Endothelial cell of umbilical vein (primary cell): ENCODE measurements at regions not wholly inside any gene's neighbourhood (a gene's known extent, or its start where the extent isn't known, plus 50 kb on each side); places are given as distances from the start of the nearest gene placed in this dataset.

Source experiments
- BruUV-seq: library from RNA; stranded (reverse); fragments of 400-500 nt; replicated peaks from 2 replicates; lab custom pipeline; 2021; lab: Mats Ljungman, UMichigan
- CTCF ChIA-PET: fragments of 300-600, 350-600 bp; sonication (Branson Sonifier 250); formaldehyde crosslinking; loops from one replicate; lab custom pipeline; 2021; ENCODE audit warnings: antibody characterized with exemption, inconsistent platforms; lab: Charles Lee
- POLR2A ChIA-PET: fragments of 300-600, 350-600 bp; sonication (Branson Sonifier 250); formaldehyde crosslinking; loops from one replicate; lab custom pipeline; 2021; ENCODE audit warnings: antibody characterized with exemption, inconsistent platforms; lab: Charles Lee
- DNase-seq: peaks from one replicate; pipeline ENCODE4 v3.0.0-alpha.2; 2011; ENCODE audit warnings: low read depth, low spot score
- FAIRE-seq: peaks from 2 replicates; lab custom pipeline; 2011; peaks lifted over from hg19 to GRCh38; lab: Jason Lieb, UNC
- H2AFZ ChIP-seq: 2 replicates; pipeline ENCODE4 v1.6.0; 2012; ENCODE audit warnings: low read depth, low read length, control low read depth, inconsistent platforms
- H3K27ac ChIP-seq: 2 replicates; pipeline ENCODE4 v1.5.1; 2011; ENCODE audit warnings: low read depth, mild to moderate bottlenecking, control low read depth, low read length, moderate library complexity; ENCODE audit not compliant: insufficient read depth
- H3K27me3 ChIP-seq, 2 experiments: 2 replicates each; pipeline versions ENCODE4 v1.6.0 to v1.6.1; 2011; ENCODE audit warnings: low read length in 2 of 2, mixed read lengths in 1 of 2; ENCODE audit not compliant: control insufficient read depth in 2 of 2, insufficient read depth in 2 of 2
- H3K36me3 ChIP-seq, 2 experiments: 2 replicates in 1 of 2; 3 replicates in 1 of 2; pipeline ENCODE4 v1.5.1; 2011; ENCODE audit warnings: low read length in 2 of 2, mild to moderate bottlenecking in 1 of 2, moderate library complexity in 1 of 2; ENCODE audit not compliant: control insufficient read depth in 2 of 2, insufficient read depth in 2 of 2; ENCODE audit errors: extremely low read depth in 1 of 2
- H3K4me1 ChIP-seq: 3 replicates; pipeline ENCODE4 v1.5.1; 2011; ENCODE audit warnings: mild to moderate bottlenecking, low read length; ENCODE audit not compliant: control insufficient read depth, insufficient read depth; ENCODE audit errors: extremely low read depth
- H3K4me2 ChIP-seq: 2 replicates; pipeline ENCODE4 v1.6.1; 2011; ENCODE audit warnings: low read length, control low read depth, mixed read lengths; ENCODE audit not compliant: insufficient read depth
- H3K4me3 ChIP-seq, 3 experiments: fragments of 200-600 bp in 1 of 3; sonication (generic), shearing (Covaris generic) in 1 of 3; replicated peaks in 1 of 3; 2 replicates each; pipeline ENCODE4 v1.5.1; 2011 to 2016; ENCODE audit warnings: control low read depth in 3 of 3, low read length in 3 of 3, mild to moderate bottlenecking in 2 of 3, inconsistent platforms in 1 of 3, low read depth in 1 of 3, moderate library complexity in 1 of 3; ENCODE audit not compliant: insufficient read depth in 1 of 3
- H3K79me2 ChIP-seq: 2 replicates; pipeline ENCODE4 v1.6.0; 2012; ENCODE audit warnings: low read length, inconsistent platforms; ENCODE audit not compliant: control insufficient read depth, insufficient read depth
- H3K9ac ChIP-seq: replicated peaks from 2 replicates; pipeline ENCODE3; 2011; ENCODE audit warnings: low read length, control low read depth; ENCODE audit not compliant: insufficient read depth; ENCODE audit errors: extremely low read depth
- H3K9me1 ChIP-seq: replicated peaks from 3 replicates; pipeline ENCODE4 v1.6.0; 2011; ENCODE audit warnings: mild to moderate bottlenecking, low read length; ENCODE audit not compliant: control insufficient read depth, insufficient read depth; ENCODE audit errors: extremely low read depth
- H3K9me3 ChIP-seq: replicated peaks from 2 replicates; pipeline ENCODE4 v1.5.1; 2012; ENCODE audit warnings: low read length, inconsistent platforms; ENCODE audit not compliant: control insufficient read depth, insufficient read depth
- H4K20me1 ChIP-seq: replicated peaks from 2 replicates; pipeline ENCODE3; 2011; ENCODE audit warnings: mild to moderate bottlenecking, low read length; ENCODE audit not compliant: control insufficient read depth, insufficient read depth; ENCODE audit errors: extremely low read depth
- CTCF ChIP-seq, 2 donors: IDR thresholded peaks; 1 replicate in 1 of 2; 2 replicates in 1 of 2; pipeline ENCODE4 v1.5.1; 2011; ENCODE audit warnings: low read length in 2 of 2, mild to moderate bottlenecking in 2 of 2, moderate library complexity in 2 of 2, control low read depth in 1 of 2, inconsistent platforms in 1 of 2, low read depth in 1 of 2; ENCODE audit not compliant: insufficient read depth in 1 of 2; ENCODE audit errors: extremely low read depth in 1 of 2
- EZH2 ChIP-seq: IDR thresholded peaks from 2 replicates; pipeline ENCODE4 v1.6.1; 2012; ENCODE audit warnings: borderline replicate concordance, low read depth, mild to moderate bottlenecking, moderate library complexity, low read length, inconsistent platforms; ENCODE audit not compliant: severe bottlenecking
- FOS ChIP-seq: IDR thresholded peaks from 2 replicates; pipeline ENCODE4 v1.6.1; 2011; ENCODE audit warnings: mild to moderate bottlenecking, low read length, moderate library complexity, borderline replicate concordance; ENCODE audit not compliant: insufficient read depth
- GATA2 ChIP-seq: IDR thresholded peaks from 2 replicates; pipeline ENCODE4 v1.7.0; 2011; ENCODE audit warnings: low read depth, mild to moderate bottlenecking, moderate library complexity, mixed read lengths, low read length; ENCODE audit not compliant: insufficient read length, insufficient read depth
- JUN ChIP-seq: IDR thresholded peaks from 2 replicates; pipeline ENCODE4 v1.6.1; 2011; ENCODE audit warnings: borderline replicate concordance, low read depth; ENCODE audit not compliant: insufficient read length, insufficient read depth
- MAX ChIP-seq: IDR thresholded peaks from 2 replicates; pipeline ENCODE4 v1.6.1; 2011; ENCODE audit not compliant: insufficient read depth, insufficient read length
- MYC ChIP-seq: IDR thresholded peaks from one replicate; pipeline ENCODE4 v1.6.1; 2011; ENCODE audit warnings: mild to moderate bottlenecking, low read depth, low read length
- POLR2A ChIP-seq: IDR thresholded peaks from 2 replicates; pipeline ENCODE4 v1.6.1; 2012; ENCODE audit warnings: low read depth, mild to moderate bottlenecking, control low read depth, low read length
- POLR2AphosphoS5 ChIP-seq: IDR thresholded peaks from 2 replicates; pipeline ENCODE4 v1.6.1; 2012; ENCODE audit warnings: low read depth, mild to moderate bottlenecking, control low read depth, low read length, moderate library complexity; ENCODE audit not compliant: insufficient read depth
- dilution Hi-C: fragments of 300-500 bp; cut with MboI; formaldehyde crosslinking; loops from one replicate; pipeline ENCODE4 v1.15.0; 2019; ENCODE audit warnings: low sequenced_read_pairs; ENCODE audit not compliant: extremely low pct_ligation_motif_present
- intact Hi-C: fragments of 100-400 bp; cut with micrococcal nuclease; formaldehyde crosslinking; loops from one replicate; pipeline ENCODE4 v1.10.0; 2022

GRCh38 chr19:29277102-29277501 is 64.2 kb upstream of the UQCRFS1 start:
- peaks cover 3% of the 10 kb centered on the region for H3K9me3 ChIP-seq
- BruUV-seq = no TSS peak
- intact Hi-C loops = no loop called here
- FAIRE-seq (no peak), DNase-seq (no peak)
- TF ChIP-seq CTCF (IDR thresholded peaks at IDR 0.05; ENCODE audit: extremely low read depth in 1 of 2, insufficient read depth in 1 of 2, low read depth in 1 of 2, low read length in 2 of 2) = no peak
- no peak for TF ChIP-seq MYC
- TF ChIP-seq FOS = no peak
- TF ChIP-seq EZH2 = no peak
- TF ChIP-seq GATA2 = no peak
- no peak for TF ChIP-seq POLR2AphosphoS5
- TF ChIP-seq POLR2A = no peak
- no peak for TF ChIP-seq JUN
- TF ChIP-seq MAX = no peak
- no peak overlapping the region for H3K4me3 ChIP-seq
- H3K4me2 ChIP-seq = no peak overlapping the region
- H3K4me1 ChIP-seq = no peaks in the 10 kb centered on the region
- H2AFZ ChIP-seq = no peak overlapping the region
- H3K27me3 ChIP-seq = no peaks in the 10 kb centered on the region
- H3K9me1 ChIP-seq = no peaks in the 10 kb centered on the region
- no peaks in the 10 kb centered on the region for H3K36me3 ChIP-seq
- dilution Hi-C loops = no loop called here
- no peaks in the 10 kb centered on the region for H3K79me2 ChIP-seq
- CTCF ChIA-PET = no interaction called here
- no peaks in the 10 kb centered on the region for H4K20me1 ChIP-seq
- H3K9ac ChIP-seq = no peak overlapping the region
- POLR2A ChIA-PET = no interaction called here
- no peak overlapping the region for H3K27ac ChIP-seq
